Parathyroid adenoma (tissue), 2 donors: ENCODE measurements at regions not wholly inside any gene's neighbourhood (a gene's known extent, or its start where the extent isn't known, plus 50 kb on each side); places are given as distances from the start of the nearest gene placed in this dataset.
"Not testable (repeated sequence)": the region's sequence is repeated elsewhere in the genome, so short reads cannot be mapped to it uniquely, and the experiment has no call there.

ENCODE experiments used
- H2AFZ ChIP-seq: fragments of 300-600 bp; sonication (generic); one replicate; pipeline ENCODE4 v1.7.0; 2017; ENCODE audit warnings: antibody characterized with exemption, mild to moderate bottlenecking
- H3K27ac ChIP-seq: fragments of 300-600 bp; sonication (generic); one replicate; pipeline ENCODE4 v1.7.0; 2017
- H3K27me3 ChIP-seq: fragments of 300-600 bp; sonication (generic); one replicate; pipeline ENCODE4 v1.7.0; 2017; ENCODE audit warnings: low read length; ENCODE audit not compliant: control insufficient read depth, insufficient read depth
- H3K36me3 ChIP-seq: fragments of 300-600 bp; sonication (generic); one replicate; pipeline ENCODE4 v1.7.0; 2017; ENCODE audit warnings: low read length; ENCODE audit not compliant: control insufficient read depth, insufficient read depth
- H3K4me1 ChIP-seq: fragments of 300-600 bp; sonication (generic); one replicate; pipeline ENCODE4 v1.7.0; 2017; ENCODE audit warnings: control low read depth
- H3K4me2 ChIP-seq: fragments of 300-600 bp; sonication (generic); one replicate; pipeline ENCODE4 v1.7.0; 2017; ENCODE audit warnings: low read length
- H3K4me3 ChIP-seq: fragments of 300-600 bp; sonication (generic); one replicate; pipeline ENCODE4 v1.7.0; 2017; ENCODE audit warnings: low read depth, low read length
- H3K79me2 ChIP-seq: fragments of 300-600 bp; sonication (generic); one replicate; pipeline ENCODE4 v1.7.0; 2017; ENCODE audit warnings: control low read depth
- H3K9ac ChIP-seq: fragments of 300-600 bp; sonication (generic); one replicate; pipeline ENCODE4 v1.7.0; 2017; ENCODE audit warnings: mild to moderate bottlenecking
- H3K9me3 ChIP-seq: fragments of 300-600 bp; sonication (generic); one replicate; pipeline ENCODE4 v1.7.0; 2017; ENCODE audit warnings: low read length; ENCODE audit not compliant: control insufficient read depth
- TF ChIP-seq, protein P1 (sequence below): fragments of 300-600 bp; sonication (generic); IDR thresholded peaks from one replicate; pipeline ENCODE4 v1.7.0; 2017; ENCODE audit warnings: antibody characterized with exemption, mild to moderate bottlenecking
- donor health status: primary hyperparathyroidism.

DNA sequence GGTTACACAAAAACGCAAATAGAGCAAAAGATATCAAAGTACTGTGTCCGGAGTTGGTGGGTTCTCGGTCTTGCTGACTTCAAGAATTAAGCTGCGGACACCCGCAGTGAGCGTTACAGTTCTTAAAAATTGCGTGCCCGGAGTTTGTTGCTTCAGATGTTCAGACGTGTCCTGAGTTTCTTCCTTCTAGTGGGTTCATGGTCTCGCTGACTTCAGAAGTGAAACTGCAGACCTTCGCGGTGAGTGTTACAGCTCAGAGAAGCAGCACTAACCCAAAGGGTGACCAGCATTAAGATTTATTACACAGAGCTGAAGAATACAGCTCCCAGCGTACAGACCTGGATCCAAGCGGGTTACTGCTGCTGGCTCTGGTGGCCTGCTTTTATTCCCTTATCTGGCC, 125.7 kb upstream of the TWIST2 start:
- Histone ChIP-seq H3K79me2 (no peaks in the 10 kb centered on the region), H3K27ac (no peak overlapping the region), H3K9ac (no peak overlapping the region), H3K9me3 (no peaks in the 10 kb centered on the region), H2AFZ (no peak overlapping the region), H3K4me1 (no peaks in the 10 kb centered on the region), H3K36me3 (no peaks in the 10 kb centered on the region), H3K4me3 (no peak overlapping the region), H3K27me3 (no peaks in the 10 kb centered on the region), H3K4me2 (no peak overlapping the region)
- TF ChIP-seq, protein P1, sequence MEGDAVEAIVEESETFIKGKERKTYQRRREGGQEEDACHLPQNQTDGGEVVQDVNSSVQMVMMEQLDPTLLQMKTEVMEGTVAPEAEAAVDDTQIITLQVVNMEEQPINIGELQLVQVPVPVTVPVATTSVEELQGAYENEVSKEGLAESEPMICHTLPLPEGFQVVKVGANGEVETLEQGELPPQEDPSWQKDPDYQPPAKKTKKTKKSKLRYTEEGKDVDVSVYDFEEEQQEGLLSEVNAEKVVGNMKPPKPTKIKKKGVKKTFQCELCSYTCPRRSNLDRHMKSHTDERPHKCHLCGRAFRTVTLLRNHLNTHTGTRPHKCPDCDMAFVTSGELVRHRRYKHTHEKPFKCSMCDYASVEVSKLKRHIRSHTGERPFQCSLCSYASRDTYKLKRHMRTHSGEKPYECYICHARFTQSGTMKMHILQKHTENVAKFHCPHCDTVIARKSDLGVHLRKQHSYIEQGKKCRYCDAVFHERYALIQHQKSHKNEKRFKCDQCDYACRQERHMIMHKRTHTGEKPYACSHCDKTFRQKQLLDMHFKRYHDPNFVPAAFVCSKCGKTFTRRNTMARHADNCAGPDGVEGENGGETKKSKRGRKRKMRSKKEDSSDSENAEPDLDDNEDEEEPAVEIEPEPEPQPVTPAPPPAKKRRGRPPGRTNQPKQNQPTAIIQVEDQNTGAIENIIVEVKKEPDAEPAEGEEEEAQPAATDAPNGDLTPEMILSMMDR, result no peak

DNA sequence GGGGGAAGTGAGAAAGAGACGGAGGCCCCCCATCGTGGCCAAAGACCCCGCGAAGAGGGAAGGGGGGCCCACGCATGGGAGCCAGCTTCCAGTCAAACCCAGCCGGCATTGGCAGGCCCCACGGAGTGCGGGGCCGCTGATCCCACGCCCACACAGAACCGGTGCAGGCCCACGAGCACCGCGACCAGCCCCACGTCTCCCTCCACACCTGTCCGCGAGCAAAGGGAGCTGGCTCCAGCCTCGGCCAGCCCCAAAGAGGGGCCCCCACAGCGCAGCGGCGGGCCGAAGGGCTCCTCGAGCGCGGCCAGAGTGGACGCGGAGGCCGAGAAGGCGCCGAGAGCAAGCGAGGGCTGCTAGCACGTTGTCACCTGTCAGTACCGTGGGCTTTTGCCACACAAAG, 125.0 kb upstream of the TWIST2 start:
- H3K9me3 ChIP-seq, result no peaks in the 10 kb centered on the region
- no peaks in the 10 kb centered on the region for H3K79me2 ChIP-seq
- H3K4me2 ChIP-seq, result no peak overlapping the region
- TF ChIP-seq, protein P1, result no peak
- no peaks in the 10 kb centered on the region for H3K36me3 ChIP-seq
- H3K27me3 ChIP-seq, result no peaks in the 10 kb centered on the region
- H3K4me3 ChIP-seq, result no peak overlapping the region
- no peak overlapping the region for H2AFZ ChIP-seq
- no peaks in the 10 kb centered on the region for H3K4me1 ChIP-seq
- H3K27ac ChIP-seq, result no peak overlapping the region
- no peak overlapping the region for H3K9ac ChIP-seq

DNA sequence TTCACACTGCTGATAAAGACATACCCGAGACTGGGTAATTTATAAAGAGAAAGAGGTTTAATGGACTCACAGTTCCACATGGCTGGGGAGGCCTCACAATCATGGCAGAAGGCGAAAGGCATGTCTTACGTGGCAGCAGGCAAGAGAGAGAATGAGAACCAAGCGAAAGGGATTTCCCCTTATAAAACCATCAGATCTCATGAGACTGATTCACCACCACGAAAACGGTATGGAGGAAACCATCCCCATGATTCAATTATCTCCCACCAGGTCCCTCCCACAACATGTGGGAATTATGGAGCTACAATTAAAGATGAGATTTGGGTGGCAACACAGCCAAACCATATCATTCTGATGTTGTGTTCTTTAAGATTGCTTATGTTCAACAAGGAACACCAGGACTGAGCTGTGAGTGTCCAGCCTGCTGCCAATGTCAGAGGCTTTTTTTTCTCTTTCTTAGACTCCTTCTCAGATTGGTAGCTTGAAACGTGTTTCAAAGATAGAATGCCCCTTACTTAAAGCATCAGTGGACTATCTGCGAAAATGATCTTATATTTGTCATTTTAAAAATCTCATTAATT, 124.1 kb upstream of the TWIST2 start:
- not testable (repeated sequence) for H3K36me3 ChIP-seq, H3K4me3 ChIP-seq, H3K9ac ChIP-seq, H3K27me3 ChIP-seq, H3K4me2 ChIP-seq, H3K4me1 ChIP-seq, H3K27ac ChIP-seq, H3K9me3 ChIP-seq, H2AFZ ChIP-seq, H3K79me2 ChIP-seq

GRCh38 chr2:238724728-238725127, 123.2 kb upstream of the TWIST2 start:
- H3K4me3 ChIP-seq, result no peak overlapping the region
- H3K4me2 ChIP-seq, result no peak overlapping the region
- H2AFZ ChIP-seq, result no peak overlapping the region
- H3K27ac ChIP-seq, result no peak overlapping the region
- TF ChIP-seq, protein P1, result no peak
- no peaks in the 10 kb centered on the region for H3K27me3 ChIP-seq
- H3K9me3 ChIP-seq, result no peaks in the 10 kb centered on the region
- H3K9ac ChIP-seq, result no peak overlapping the region
- no peaks in the 10 kb centered on the region for H3K4me1 ChIP-seq
- H3K36me3 ChIP-seq, result no peaks in the 10 kb centered on the region
- no peaks in the 10 kb centered on the region for H3K79me2 ChIP-seq

DNA sequence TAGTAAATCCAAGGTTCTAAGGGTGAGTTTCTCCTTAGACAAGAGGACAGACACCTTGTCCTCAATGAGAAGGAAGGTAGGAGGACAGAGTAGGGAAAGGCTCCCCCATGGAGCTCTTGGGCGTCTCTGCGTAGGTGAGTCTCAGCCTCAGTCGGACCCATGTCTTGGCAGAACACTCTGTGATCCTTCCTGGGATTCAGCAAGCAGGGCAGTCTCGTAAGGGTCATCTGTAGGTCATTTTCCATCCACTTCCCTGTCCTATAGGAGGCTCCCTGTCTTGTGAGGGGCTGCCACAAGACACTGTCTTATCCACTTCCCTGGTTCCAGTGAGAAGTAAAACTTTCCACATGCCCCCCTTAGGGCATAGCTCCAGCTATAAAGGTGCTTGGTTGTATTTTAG, 122.6 kb upstream of the TWIST2 start:
- H3K36me3 ChIP-seq, result no peaks in the 10 kb centered on the region
- H3K27ac ChIP-seq, result no peak overlapping the region
- TF ChIP-seq, protein P1, result no peak
- H3K79me2 ChIP-seq, result no peaks in the 10 kb centered on the region
- no peaks in the 10 kb centered on the region for H3K27me3 ChIP-seq
- no peaks in the 10 kb centered on the region for H3K9me3 ChIP-seq
- no peak overlapping the region for H3K4me2 ChIP-seq
- H3K4me3 ChIP-seq, result no peak overlapping the region
- no peak overlapping the region for H2AFZ ChIP-seq
- H3K4me1 ChIP-seq, result no peaks in the 10 kb centered on the region
- no peak overlapping the region for H3K9ac ChIP-seq
